Putamen (tissue), 1 donor: ENCODE measurements at regions not wholly inside any gene's neighbourhood (a gene's known extent, or its start where the extent isn't known, plus 50 kb on each side); places are given as distances from the start of the nearest gene placed in this dataset.

ENCODE experiments used
- DNase-seq: peaks from one replicate; pipeline ENCODE4 v3.0.0-alpha.2; 2016; ENCODE audit warnings: low spot score

DNA sequence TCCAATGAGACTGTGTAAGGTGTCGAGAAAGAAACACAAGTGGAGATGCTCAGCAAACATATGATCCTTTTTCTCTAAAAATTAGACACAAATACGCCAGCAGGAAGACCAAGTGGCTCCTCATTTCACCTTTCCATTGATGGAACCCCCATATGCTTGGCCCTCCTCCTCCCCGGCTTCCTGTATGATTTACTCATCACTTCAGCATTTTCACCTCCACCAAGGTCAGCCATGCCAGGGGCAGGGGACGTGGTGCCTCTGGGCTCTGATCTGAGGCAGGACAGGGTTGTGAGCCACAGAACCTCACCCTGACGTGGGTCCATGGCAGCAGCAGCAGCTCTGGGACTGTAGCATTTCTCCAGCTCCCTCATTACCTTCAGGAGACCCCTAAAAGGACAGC, 116.8 kb upstream of the PFKP start:
- no peak for DNase-seq

DNA sequence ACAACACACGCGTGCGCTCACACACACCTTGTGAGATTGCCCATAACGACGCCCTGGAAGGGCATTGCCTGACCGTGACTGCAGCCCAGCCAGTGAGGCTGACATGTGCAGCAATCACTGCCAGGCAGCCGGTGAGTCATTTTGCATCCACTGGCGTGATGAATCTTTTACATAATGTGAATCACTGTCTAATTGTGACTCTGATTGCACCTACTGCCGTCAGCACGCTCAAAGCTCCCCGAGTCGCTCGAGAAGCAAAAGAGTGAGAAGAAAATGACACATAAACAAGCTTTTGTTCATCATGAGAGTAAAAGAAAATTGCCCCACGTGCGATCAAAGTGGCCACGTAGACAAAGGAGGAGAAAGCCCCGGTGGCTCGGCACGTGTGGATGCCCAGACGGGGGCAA, 117.4 kb upstream of the PFKP start:
- DNase-seq, result peak; percentile 9

DNA sequence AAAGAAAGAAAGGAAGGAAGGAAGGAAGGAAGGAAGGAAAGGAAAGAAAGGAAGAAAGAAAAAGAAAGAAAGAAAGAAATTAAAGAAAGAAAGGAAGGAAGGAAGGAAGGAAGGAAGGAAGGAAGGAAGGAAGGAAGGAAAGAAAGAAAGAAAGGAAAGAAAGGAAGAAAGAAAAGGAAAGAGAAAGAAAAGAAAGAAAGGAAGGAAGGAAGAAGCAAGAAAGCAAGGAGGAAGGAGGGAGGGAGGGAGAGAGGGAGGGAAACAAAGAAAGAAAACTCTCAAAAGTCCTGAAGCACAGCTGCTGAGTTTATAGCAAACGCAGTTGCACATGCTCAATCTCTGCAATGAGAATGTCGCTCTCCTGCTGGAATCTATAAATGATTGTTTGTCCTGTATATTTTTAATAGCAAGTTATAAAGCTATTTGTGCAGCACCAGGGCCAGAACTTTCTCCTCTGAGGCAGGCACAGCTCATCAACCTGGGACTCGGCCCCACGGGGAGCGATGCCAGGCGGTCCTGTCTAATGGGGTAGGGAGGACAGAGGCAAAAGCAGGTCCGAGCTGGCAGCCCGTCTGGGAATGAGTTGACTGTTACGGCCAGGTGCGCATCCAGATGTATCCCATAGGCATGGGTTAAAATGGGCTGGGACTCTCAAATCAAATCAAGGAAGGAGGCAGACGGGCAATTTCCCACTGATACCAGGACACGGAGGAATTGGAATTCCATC, 118.0 kb upstream of the PFKP start:
- no peak for DNase-seq

DNA sequence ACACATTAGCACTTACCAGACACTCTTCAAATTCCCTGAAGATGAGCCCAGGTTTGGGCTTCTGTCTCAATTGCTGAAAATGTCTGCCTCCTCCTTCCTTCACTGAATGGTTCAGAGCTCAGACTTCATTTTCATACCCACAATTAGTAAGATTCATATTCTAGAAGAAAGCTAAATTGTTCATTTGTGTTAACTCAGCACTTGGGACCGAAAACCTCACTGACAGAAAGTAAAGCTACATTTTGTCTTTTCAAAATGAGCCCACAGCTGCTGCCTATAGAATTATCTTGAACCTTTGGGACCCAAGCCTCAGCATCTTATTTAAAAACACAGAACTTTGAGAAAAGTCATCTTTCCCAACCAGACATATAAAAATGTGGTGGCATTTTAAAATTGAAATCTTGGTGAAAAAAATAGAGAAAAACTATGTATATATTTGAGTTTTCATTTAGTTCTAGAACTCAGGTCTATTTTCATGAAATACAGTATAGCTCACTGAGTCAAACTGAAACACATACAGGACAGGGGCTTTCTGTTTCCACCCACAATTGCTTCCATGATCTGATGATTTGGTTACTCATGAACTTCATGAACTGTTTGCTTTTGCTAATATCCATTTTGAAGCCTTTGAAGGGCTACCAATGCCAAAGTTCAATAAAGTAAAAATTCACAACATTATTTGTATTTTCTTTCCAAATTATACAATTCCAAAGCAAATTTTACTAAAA, 119.1 kb upstream of the PFKP start:
- no peak for DNase-seq

DNA sequence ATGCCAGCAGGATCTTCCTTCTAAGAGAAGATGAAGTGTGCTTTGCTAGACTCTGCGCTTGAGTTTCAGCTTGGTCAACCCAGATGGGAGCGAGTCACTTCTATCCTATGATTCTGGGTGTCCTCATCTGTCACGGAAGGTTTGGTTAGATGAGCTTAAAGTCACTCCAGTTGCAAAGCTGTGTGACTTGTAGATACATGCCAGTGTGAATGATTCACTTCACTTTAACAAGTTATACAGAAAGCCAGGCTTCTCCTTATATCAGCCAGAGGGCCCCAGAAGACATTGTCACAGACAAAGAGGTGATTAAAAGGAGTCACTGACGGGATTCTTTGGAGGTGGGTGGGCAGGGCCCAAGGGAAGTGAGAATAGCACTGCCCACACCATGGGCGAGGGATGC, 122.6 kb upstream of the PFKP start:
- DNase-seq, result no peak

DNA sequence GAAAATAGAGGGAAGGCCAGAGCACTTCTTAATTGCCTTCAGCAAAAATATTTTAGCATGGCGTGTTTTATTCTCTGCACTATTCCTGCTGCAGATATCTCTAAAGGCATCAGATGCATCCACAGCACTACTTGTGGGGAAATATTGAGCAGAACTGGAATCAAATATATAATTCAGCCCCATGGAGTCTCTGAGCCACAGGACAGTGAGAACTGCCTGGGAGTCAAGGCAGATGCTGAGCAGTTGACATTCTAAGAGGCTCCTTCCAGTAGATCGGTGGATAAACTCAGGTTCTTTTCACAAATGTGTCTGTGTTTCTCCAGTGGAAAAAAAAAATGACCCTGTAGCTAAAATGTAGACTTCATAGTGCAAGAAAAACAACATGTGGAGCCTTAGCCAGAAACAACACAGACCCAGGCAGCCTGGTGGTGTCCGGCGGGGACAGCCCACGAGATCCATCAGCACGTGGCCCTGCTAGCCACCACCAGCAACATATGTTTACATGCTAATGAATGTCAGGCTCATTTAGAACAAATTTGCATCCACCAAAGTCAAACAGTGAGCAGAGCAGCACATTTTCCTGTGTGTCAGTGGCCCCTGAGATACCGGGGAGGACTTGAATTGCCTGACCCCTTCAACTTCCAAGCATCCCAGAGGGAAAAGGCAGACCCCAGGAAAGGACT, 123.3 kb upstream of the PFKP start:
- no peak for DNase-seq

DNA sequence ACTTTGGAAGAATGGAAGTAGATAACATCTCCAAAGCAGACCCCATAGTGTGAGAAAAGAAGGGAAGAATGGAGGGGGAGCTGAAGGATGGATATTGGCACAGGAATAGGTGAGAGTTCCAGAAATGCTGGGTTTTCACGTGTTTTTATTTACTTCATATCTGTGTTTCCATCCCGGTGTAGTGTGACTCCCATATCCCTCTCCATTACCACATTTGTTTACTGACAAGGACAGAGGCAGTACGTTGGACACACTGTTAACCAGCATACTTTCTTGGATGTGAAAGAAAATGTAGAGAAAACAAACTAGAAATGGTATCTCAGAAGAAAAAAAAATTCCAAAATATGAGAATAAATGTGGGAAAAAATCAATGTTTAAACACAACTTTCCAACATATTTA, 124.4 kb upstream of the PFKP start:
- DNase-seq, result no peak

DNA sequence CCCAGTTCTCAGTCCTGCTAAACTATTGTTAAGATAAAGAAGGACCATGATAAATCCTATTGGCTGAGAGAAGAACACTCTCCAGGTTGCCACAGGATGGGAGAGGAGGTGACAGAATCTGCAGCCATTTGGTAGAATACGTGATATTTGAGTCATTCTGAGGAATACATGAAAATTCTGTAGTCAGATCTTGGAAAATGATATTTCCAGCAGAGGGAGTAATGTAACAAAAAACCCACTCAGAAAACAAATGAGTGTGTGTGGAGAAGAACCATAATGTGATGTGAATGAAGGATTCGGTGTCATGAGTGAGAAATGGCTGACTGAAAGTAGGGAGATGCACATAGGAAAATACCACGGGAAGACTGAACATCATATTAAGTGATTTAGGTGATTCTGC, 128.5 kb upstream of the PFKP start:
- DNase-seq, result no peak

DNA sequence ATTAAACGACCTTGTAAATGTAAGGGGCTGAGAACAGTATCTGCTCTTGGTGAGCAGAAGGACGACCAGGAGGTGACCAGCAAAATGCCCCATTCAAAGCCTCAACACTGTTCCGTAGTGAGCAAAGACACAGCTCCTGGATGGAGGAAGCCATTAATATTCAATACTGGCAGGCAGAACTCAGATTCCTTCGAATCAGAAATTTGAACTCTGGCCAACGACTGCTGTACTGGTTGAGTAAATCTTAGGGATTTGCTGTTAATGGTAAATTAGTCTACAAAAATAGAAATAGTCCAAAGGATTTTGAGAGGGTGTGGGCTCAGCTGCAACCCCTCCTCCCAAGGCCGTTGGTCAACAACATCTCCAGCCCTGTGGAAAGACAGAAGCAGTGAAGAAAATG, 130.5 kb upstream of the PFKP start:
- no peak for DNase-seq

DNA sequence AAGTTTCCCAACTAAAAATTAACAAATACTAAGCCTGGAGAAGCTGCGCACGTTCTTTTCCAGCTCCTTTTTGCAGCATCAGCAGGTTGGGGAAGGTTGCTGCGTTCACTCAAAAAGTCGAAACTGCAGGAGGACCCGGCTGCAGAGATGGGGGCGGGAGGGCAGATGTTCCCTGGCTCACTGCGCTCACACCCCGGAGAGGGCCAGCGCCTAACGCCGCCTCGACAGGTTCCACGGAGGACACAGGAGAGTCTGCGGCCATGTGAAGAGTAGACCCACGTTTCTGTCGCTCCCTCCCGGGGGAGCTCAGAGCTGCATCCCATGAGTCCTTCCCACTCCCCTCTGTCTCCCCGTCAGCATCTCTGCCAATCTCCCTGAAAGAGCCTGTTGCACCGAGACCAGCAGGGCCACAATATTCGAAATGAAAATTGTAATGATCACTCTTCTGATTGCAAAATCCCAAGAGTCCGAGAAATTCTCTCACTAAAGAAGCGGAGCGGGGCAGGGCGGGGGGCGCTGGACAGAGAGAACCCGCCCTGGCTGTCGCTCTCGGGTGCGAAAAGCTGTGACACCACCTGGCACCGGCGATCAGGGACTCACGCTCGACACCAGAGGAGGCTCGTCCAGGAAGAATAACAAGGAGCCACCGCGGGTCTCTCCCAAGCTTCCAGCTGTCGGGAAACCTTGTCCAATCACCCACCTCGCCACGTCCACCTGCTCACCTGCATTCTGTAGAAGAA, 131.5 kb upstream of the PFKP start:
- DNase-seq, result no peak

DNA sequence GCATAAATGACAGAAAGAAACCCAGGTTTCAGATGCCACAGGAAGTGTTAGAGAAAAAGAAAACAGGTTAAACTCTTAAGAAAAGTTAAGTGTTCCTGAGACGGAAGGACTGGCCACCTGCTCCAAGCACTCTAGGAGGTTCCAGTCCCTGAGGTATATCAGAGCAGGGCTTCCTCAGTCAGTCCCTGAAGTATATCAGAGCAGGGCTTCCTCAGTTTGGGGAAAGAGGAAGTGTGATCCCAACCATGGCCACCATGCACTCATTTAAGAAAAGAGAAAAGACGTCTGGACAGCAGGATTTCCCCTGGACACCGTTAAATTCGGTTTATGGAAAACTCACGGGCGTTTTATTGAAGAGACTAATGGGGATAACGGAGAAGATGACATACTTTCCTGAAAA, 133.4 kb upstream of the PFKP start:
- DNase-seq, result no peak

DNA sequence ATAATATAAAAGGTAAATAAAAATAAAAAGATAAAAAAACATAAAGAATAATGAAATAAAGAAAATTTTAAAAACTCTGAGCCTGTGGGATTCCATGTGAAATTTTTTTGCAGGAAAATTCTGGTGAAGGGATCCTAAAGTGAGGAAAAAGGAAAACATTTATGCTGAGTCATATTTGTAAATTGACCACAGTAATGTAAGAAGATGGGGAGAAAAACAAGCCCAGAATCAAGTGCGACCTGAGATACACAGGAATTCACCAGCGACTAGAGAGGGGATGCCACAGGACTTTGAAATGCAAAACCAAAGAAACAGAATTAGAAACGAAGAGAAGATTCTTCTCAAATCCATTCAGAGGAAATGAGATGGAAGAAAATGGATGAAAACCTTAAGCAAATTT, 133.8 kb upstream of the PFKP start:
- DNase-seq, result no peak

DNA sequence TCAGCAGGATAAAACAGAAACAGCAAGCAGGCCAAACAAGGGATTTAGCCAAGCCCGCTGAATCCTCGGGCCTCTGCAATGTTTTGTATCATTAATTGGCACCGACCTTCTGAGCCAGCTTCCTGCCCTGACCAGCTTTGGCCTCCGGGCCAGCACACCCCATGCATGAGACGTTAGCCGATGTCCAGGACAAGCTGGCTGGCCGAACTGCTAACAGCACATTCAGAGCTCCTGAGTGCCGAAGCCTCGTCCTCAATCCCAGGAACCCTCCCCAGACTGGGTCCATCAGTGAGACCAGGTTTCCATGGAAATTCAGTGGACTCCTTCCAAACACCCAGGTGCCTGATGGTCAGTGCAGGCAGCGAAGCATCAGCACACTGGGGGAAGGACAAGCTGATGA, 134.3 kb upstream of the PFKP start:
- no peak for DNase-seq

DNA sequence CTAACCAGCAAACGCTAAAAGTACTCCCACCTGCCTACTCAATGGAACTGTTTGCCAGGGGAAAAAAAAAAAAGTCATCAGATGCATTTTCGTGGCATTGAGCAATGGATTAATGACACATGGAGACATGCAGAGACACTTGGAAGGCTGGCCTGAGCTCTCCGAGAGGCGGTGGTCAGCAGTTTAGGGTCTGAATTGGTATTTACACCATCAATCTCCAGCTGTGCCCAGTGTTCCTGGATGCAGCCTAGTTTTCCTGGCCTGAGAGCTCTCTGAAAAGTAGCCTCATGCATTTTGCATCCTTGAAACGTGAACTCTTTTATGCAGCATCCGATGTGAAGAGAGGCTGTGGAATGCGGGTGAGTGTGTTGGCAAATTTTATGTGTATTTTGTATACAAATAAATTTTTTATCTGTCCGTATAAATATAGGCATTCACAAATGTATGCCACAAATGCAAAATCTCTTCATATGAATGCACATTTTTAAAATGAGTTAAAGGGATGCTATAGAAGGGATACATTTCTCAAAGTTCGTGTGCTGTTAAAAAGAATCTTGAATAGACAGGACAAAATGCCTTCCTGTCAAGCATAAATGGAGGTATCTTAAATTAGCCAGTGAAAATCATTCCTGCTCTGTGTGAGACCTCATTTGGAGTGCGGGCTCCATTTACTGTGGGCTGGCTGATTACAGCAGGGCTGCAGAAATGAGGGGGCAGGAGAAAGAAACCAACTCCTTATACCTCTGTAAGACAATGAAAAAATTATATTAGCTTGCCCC, 137.7 kb upstream of the PFKP start:
- DNase-seq, result no peak

DNA sequence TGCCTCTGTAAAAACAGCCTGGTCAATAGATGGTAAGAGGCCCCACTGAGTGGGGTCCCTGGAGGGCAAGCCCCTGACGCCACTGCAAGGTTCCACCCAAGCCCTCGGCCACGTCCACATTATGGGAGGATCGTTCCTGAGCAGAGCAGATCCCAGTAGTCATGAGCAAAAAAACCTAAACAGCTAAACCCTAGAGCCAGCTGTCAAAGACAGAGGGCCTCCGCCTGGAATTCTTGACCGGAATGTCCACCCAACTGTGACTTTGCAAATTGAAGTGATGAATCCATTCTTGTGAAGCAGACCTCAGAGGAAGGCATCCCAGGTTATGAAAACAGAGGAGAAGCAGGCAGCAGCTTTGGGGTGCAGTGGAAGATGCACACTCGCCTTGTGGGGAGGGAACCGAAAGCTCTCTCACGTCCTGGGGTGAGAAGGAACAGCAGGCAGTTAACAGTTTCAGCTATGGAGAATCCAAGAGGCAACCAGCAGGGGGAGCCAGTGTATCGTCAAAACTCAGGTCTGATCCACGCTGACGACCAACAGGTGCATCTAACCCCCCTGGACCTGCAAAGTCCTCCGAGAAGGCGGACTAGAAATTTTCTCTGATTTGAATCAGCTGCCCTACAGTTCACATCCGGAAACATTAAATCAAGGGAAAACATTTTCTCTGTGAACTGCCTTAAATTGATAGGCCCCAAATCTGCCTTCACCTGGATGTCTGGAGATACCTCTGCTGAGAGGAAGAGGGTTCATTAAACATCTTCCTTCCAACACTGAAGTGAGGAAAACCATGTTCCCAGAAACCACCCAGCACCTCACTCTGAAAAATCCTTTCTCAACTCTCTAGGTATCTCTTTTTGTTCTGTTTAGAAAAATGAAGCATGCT, 139.1 kb upstream of the PFKP start:
- peak; percentile 52 for DNase-seq

DNA sequence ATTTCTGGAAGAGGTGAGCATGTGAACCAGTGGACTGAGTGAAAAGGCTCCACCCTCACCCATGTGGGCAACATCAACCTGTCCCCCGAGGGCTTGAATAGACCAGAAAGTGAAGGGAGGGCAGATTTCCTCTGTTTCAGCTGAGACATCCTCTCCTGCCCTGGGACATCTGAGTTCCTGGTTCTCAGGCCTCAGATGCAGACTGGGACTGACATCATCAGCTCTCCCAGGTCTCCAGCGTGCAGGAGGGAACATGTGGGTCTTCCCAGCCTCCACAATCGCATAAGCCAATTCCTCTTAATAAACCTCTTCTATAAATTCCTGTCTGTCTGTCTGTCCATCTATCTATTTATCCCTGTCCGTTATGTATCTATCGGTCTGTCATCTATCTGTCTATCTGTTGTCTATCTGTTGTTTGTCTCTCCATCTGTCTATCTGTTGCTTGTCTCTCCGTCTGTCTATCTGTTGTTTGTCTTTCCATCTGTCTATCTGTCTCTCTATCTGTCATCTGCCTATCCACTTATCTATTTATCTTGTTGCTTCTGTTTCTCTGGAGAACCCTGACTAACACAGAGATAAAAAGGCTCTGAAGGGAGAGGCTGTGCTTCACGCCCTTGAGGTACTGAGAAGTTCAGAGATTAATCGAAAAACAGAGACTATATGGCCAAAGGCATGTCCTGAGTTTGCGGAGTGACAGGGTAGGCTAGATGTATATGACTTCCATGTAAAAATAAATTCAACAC, 140.3 kb upstream of the PFKP start:
- no peak for DNase-seq

DNA sequence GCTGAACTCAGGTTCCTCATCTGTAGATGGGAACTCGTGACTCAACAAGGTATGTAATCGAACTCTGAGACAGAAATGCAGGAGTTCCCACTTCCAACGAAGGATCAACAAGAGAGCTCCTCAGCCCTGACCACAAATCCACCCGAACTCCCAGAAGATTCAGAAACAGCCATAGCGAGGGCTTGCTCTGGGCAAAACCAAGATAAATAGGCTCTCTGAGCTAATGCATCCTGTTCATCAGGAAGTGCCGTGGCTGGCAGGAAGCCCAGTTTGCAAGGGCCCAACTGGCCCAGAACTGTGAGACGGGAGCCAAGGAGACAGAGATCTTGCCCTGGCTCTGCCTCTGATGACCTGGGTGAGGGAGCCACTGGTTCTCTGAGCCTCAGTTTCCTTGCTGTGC, 141.7 kb upstream of the PFKP start:
- no peak for DNase-seq

DNA sequence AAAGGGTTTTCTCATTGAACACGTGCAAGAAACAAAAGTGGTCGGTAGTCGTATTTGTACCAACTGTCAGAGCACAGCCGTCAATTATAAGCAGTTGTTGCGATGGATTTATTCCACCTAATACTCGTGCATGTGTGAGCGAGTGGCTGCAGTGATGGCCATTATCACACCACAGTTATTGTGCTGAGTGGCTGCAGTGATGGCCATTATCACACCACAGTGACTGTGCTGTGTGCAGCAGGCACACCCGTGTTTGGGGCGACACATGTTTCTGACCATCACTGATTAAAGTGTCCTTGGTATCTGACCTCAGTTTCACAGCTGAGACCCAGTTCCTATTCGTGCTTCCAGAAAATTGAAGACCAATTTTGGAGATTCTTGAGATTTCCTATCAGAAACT, 142.9 kb upstream of the PFKP start:
- DNase-seq, result no peak

DNA sequence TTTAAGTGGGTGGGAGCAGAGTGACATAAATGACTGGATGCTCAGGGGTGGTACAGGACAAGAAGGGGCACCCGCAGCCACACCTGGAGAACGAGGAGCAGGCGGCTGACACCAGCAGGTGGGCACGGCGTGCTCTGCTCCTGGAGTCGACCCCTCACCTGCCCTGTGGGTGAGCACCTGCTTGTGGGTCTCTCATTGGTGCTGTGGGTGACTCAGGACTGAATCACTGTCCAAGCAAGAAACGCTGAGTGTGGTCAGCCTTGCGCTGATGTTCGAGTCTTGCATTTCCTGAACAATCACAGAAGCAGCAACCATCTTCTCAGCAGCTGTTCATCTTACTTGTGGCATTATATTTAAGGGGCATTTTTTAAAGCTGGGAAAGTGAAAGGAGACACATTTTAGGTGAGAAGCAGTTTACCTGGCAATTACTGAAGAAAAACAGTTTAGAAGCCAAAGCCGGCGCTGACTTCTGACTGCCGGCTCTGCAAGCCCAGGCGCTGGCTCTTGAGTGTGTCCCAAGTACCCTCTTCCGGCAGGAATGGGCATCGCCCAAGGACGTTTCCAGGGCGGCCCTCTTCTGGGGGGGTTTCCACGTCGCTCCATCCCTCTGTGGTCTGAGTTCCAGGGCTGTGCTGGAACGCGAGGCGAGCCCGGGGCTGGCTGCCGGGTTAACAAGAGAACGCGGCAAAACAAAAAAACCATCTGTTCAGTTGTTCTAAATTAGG, 145.2 kb upstream of the PFKP start:
- no peak for DNase-seq
